Endodermal cell (in vitro differentiated cells): ENCODE measurements at regions not wholly inside any gene's neighbourhood (a gene's known extent, or its start where the extent isn't known, plus 50 kb on each side); places are given as distances from the start of the nearest gene placed in this dataset.

Experiments
- DNase-seq: peaks from one replicate; pipeline ENCODE4 v3.0.0-alpha.2; 2017
- H3K27ac ChIP-seq: 2 replicates; pipeline ENCODE4 v1.5.1; 2013; ENCODE audit warnings: mild to moderate bottlenecking, low read depth, low read length, moderate library complexity
- H3K27me3 ChIP-seq: 2 replicates; pipeline ENCODE4 v1.6.1; 2013; ENCODE audit warnings: mild to moderate bottlenecking, low read length, moderate library complexity; ENCODE audit not compliant: insufficient read depth, control insufficient read depth, poor library complexity, severe bottlenecking
- H3K36me3 ChIP-seq: 2 replicates; pipeline ENCODE4 v1.7.0; 2013; ENCODE audit warnings: mild to moderate bottlenecking, low read length, moderate library complexity; ENCODE audit not compliant: control insufficient read depth, insufficient read depth
- H3K4me1 ChIP-seq: one replicate; pipeline ENCODE4 v1.7.0; 2013; ENCODE audit warnings: low read length; ENCODE audit not compliant: control insufficient read depth, insufficient read depth
- H3K4me3 ChIP-seq: 2 replicates; pipeline ENCODE4 v1.5.1; 2013; ENCODE audit warnings: mild to moderate bottlenecking, low read length, moderate library complexity
- H3K9ac ChIP-seq: 2 replicates; pipeline ENCODE4 v1.6.1; 2013; ENCODE audit warnings: mild to moderate bottlenecking, low read length, moderate library complexity; ENCODE audit not compliant: poor library complexity, severe bottlenecking; ENCODE audit errors: extremely low read depth
- H3K9me3 ChIP-seq: 2 replicates; pipeline ENCODE4 v1.6.1; 2013; ENCODE audit warnings: mild to moderate bottlenecking, low read length, moderate library complexity; ENCODE audit not compliant: control insufficient read depth
- H3K27ac Mint-ChIP-seq: 2 replicates; pipeline ENCODE4 v1.8.0; 2020; ENCODE audit warnings: mixed read lengths
- H3K27me3 Mint-ChIP-seq: 2 replicates; pipeline ENCODE4 v1.8.0; 2021; ENCODE audit warnings: mild to moderate bottlenecking, mixed read lengths; ENCODE audit not compliant: insufficient read depth
- H3K36me3 Mint-ChIP-seq: 2 replicates; pipeline ENCODE4 v1.8.0; 2020; ENCODE audit warnings: low read depth, mixed read lengths
- H3K4me1 Mint-ChIP-seq: 2 replicates; pipeline ENCODE4 v1.8.0; 2020; ENCODE audit warnings: mixed read lengths
- H3K4me3 Mint-ChIP-seq: 2 replicates; pipeline ENCODE4 v1.8.0; 2020; ENCODE audit warnings: mild to moderate bottlenecking, moderate library complexity, mixed read lengths
- H3K9me3 Mint-ChIP-seq: 2 replicates; pipeline ENCODE4 v1.8.0; 2020; ENCODE audit warnings: mild to moderate bottlenecking, mixed read lengths
- WGBS, 2 experiments: methylation state at CpG; one replicate each; pipeline versions ENCODE4 v1.1.5 to v1.1.7; 2013; ENCODE audit warnings: missing lambda C conversion rate in 2 of 2, mixed read lengths in 1 of 2; ENCODE audit not compliant: insufficient coverage in 1 of 2, insufficient read length in 1 of 2; 5-methylcytosine and 5-hydroxymethylcytosine counted together
- TF ChIP-seq, protein P1 (sequence below): fragments of 200-600 bp; sonication (generic); conservative IDR thresholded peaks from 2 replicates; pipeline ENCODE4 v1.5.0; 2021; ENCODE audit warnings: antibody characterized with exemption, mild to moderate bottlenecking

DNA sequence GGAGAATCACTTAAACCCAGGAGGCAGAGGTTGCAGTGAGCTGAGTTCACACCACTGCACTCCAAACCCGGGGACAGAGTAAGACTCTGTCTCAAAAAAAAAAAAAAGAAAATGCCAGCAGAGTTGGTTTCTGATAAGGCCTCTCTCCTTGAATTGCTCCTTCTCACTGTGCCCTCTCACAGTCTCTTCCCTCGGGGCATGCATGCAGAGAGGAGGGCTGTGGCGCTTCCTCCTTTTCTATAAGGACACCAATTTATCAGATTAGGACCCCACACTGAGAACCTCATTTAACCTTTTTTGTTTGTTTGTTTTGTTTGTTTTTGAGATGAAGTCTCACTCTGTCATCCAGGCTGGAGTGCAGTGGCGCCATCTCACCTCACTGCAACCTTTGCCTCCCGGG, 110.5 kb downstream of the ZFP36L2 start:
- Histone ChIP-seq H3K4me1 (peaks cover 5% of the 10 kb centered on the region), H3K9me3 (peaks cover 22% of the 10 kb centered on the region), H3K36me3 (no peaks in the 10 kb centered on the region), H3K9ac (no peak overlapping the region), H3K27ac (no peak overlapping the region), H3K27me3 (no peaks in the 10 kb centered on the region), H3K4me3 (no peak overlapping the region)
- H3K27me3 Mint-ChIP-seq = peaks cover 3% of the 10 kb centered on the region
- TF ChIP-seq, protein P1, sequence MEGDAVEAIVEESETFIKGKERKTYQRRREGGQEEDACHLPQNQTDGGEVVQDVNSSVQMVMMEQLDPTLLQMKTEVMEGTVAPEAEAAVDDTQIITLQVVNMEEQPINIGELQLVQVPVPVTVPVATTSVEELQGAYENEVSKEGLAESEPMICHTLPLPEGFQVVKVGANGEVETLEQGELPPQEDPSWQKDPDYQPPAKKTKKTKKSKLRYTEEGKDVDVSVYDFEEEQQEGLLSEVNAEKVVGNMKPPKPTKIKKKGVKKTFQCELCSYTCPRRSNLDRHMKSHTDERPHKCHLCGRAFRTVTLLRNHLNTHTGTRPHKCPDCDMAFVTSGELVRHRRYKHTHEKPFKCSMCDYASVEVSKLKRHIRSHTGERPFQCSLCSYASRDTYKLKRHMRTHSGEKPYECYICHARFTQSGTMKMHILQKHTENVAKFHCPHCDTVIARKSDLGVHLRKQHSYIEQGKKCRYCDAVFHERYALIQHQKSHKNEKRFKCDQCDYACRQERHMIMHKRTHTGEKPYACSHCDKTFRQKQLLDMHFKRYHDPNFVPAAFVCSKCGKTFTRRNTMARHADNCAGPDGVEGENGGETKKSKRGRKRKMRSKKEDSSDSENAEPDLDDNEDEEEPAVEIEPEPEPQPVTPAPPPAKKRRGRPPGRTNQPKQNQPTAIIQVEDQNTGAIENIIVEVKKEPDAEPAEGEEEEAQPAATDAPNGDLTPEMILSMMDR = no peak
- whole genome bisulfite sequencing, 2 experiments = 64 to 93% methylated on average over 3 to 5 of the region's 5 CpGs
- peaks cover 13% of the 10 kb centered on the region for H3K9me3 Mint-ChIP-seq
- H3K4me1 Mint-ChIP-seq = peaks cover 20% of the 10 kb centered on the region
- peak; percentile 49 for DNase-seq
- no peak overlapping the region for H3K4me3 Mint-ChIP-seq
- no peaks in the 10 kb centered on the region for H3K36me3 Mint-ChIP-seq
- H3K27ac Mint-ChIP-seq = no peak overlapping the region

DNA sequence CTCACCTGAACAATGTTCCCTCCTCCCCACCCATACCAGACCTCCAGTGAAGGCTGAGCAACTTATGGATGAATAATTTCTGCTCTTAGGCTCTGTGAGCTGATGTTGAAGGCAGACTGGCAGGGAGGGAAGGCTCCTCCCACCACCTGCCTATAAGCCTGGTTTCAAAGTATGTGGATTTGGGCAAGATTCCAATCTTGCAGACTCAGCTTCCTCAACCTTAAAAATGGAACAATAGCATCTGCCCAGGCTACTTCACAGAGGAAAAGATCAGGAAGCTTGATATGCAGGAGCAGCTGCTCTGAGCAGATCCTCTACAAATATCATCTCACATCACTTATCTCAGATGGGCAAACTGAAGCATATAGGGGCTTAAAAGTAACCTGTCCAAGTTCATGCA, 112.2 kb downstream of the ZFP36L2 start:
- Mint-ChIP-seq H3K27ac (no peak overlapping the region), H3K36me3 (no peaks in the 10 kb centered on the region), H3K9me3 (peaks cover 7% of the 10 kb centered on the region), H3K4me1 (peaks cover 24% of the 10 kb centered on the region), H3K27me3 (peaks cover 3% of the 10 kb centered on the region), H3K4me3 (no peak overlapping the region)
- no peak overlapping the region for H3K27ac ChIP-seq
- H3K4me1 ChIP-seq = peaks cover 5% of the 10 kb centered on the region
- H3K9ac ChIP-seq = no peak overlapping the region
- TF ChIP-seq, protein P1 = no peak
- no peak overlapping the region for H3K4me3 ChIP-seq
- no peaks in the 10 kb centered on the region for H3K36me3 ChIP-seq
- H3K9me3 ChIP-seq = peaks cover 16% of the 10 kb centered on the region
- no peaks in the 10 kb centered on the region for H3K27me3 ChIP-seq
- DNase-seq = peak; percentile 35

DNA sequence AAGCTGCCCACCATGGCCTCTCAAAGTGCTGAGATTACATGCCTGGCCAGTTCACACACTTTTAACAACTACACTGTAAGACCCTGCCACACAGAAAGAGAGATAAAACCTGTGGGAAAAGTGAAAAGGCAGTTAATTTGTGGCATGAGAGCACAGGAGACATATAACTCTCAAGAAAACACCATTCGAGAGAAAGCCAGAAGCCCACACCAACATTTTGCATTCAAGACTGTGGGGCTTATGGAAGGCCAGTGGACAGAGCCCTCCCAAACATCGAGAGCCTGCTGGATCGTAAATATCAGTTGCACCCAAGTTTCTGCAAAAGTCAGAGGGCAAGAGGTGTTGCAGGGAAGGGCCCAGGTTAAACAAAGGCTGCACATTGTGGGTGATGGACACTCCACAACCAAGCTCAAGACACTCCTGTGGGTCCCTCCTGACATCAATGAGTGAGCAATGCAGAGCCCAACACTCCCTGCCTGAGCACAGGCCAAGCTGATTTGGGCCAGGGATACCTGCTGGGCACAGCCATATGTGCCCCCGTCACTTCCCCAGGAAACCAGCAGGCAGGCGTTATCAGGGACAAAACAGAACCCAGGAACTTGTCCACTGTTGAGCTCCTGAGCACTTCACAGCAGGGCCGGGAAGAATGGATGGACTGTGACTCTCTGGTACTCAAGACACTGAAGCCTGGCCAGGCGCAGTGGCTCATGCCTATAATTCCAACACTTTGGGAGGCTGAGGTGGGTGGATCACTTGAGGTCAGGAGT, 114.4 kb downstream of the ZFP36L2 start:
- H3K9me3 Mint-ChIP-seq = no peaks in the 10 kb centered on the region

More for the DNA sequence above, 114.4 kb downstream of the ZFP36L2 start:
- Histone ChIP-seq H3K27ac (no peak overlapping the region), H3K27me3 (no peaks in the 10 kb centered on the region), H3K9ac (no peak overlapping the region), H3K9me3 (no peaks in the 10 kb centered on the region), H3K4me3 (no peak overlapping the region), H3K36me3 (no peaks in the 10 kb centered on the region), H3K4me1 (peaks cover 5% of the 10 kb centered on the region)
- H3K27me3 Mint-ChIP-seq = peaks cover 6% of the 10 kb centered on the region
- TF ChIP-seq, protein P1 = no peak
- H3K27ac Mint-ChIP-seq = no peak overlapping the region
- DNase-seq = peak; percentile 32
- peaks cover 21% of the 10 kb centered on the region for H3K4me1 Mint-ChIP-seq
- 94 to 97% methylated on average over 7 of the region's 7 CpGs for WGBS, 2 experiments
- no peaks in the 10 kb centered on the region for H3K36me3 Mint-ChIP-seq
- H3K4me3 Mint-ChIP-seq = no peak overlapping the region
